Stomach (tissue), 8 donors: ENCODE measurements at regions not wholly inside any gene's neighbourhood (a gene's known extent, or its start where the extent isn't known, plus 50 kb on each side); places are given as distances from the start of the nearest gene placed in this dataset.

ENCODE experiments used
- DNase-seq, 2 donors: peaks; one replicate each; pipeline versions ENCODE4 v3.0.0 to v3.0.0-alpha.2; 2013 to 2019
- H3K27ac ChIP-seq, 5 donors: fragments of 200-600 bp in 4 of 5; sonication (generic) in 4 of 5; one replicate each; pipeline ENCODE4 v1.5.1; 2013 to 2019; ENCODE audit warnings: mild to moderate bottlenecking in 1 of 5, moderate library complexity in 1 of 5
- H3K27me3 ChIP-seq, 3 donors: fragments of 200-600 bp; sonication (generic); one replicate each; pipeline ENCODE4 v1.5.1; 2017 to 2019; ENCODE audit warnings: mixed run types in 1 of 3
- H3K36me3 ChIP-seq, 4 donors: fragments of 200-600 bp; sonication (generic); 1 replicate in 3 of 4; 2 replicates in 1 of 4; pipeline ENCODE4 v1.5.1; 2016 to 2019
- H3K4me1 ChIP-seq, 4 donors: fragments of 200-600 bp; sonication (generic); one replicate each; pipeline ENCODE4 v1.5.1; 2016 to 2019
- H3K4me3 ChIP-seq, 4 donors: fragments of 200-600 bp; sonication (generic) in 3 of 4; one replicate each; pipeline ENCODE4 v1.5.1; 2016 to 2019; ENCODE audit warnings: mild to moderate bottlenecking in 1 of 4
- H3K9me3 ChIP-seq, 4 donors: fragments of 200-600 bp; sonication (generic); one replicate each; pipeline ENCODE4 v1.5.1; 2016 to 2019
- CTCF ChIP-seq, 7 experiments: fragments of 450-650 bp in 4 of 7; fragments of 200-600 bp in 3 of 7; sonication (generic) in 3 of 7; IDR thresholded peaks; one replicate each; pipeline ENCODE4 v1.5.1; 2016 to 2019; ENCODE audit warnings: antibody characterized with exemption in 7 of 7, control low read depth in 2 of 7, mild to moderate bottlenecking in 1 of 7
- EP300 ChIP-seq: sonication (generic); formaldehyde crosslinking; IDR thresholded peaks from one replicate; pipeline ENCODE4 v1.6.1; 2017; ENCODE audit warnings: antibody characterized with exemption
- POLR2A ChIP-seq, 4 donors: fragments of 450-650 bp; IDR thresholded peaks; one replicate each; pipeline ENCODE4 v1.6.1; 2016; ENCODE audit warnings: antibody characterized with exemption in 4 of 4, control low read depth in 2 of 4, mild to moderate bottlenecking in 1 of 4, moderate library complexity in 1 of 4
- POLR2AphosphoS5 ChIP-seq, 3 donors: sonication (generic); formaldehyde crosslinking; IDR thresholded peaks; one replicate each; pipeline ENCODE4 v1.6.1; 2016; ENCODE audit warnings: antibody characterized with exemption in 3 of 3
- WGBS, 5 donors: extraction: QIAGEN DNeasy Blood & Tissue Kit in 3 of 5; methylation state at CpG; one replicate each; pipeline versions ENCODE4 v1.1.5 to v1.1.7; 2013 to 2018; 5-methylcytosine and 5-hydroxymethylcytosine counted together
- intact Hi-C: fragments of 100-400 bp; cut with DNase I; formaldehyde crosslinking; loops from one replicate; pipeline ENCODE4 v1.15.1; 2023; ENCODE audit warnings: low total_unique reads
- donor health status: healthy with polysubstance abuse.
- donor health status: Bipolar disorder and iron deficiency.
- donor health status: healthy.

GRCh38 chr5:62077387-62077786, 228.6 kb upstream of the KIF2A start:
- WGBS, 5 donors: 52 to 96% (median 85%) methylated on average over 4 of the region's 4 CpGs
- intact Hi-C loops: no loop called here
- Histone ChIP-seq H3K9me3 (no peaks in the 10 kb centered on the region), H3K4me3 (no peak overlapping the region), H3K36me3 (no peaks in the 10 kb centered on the region), H3K27ac (no peak overlapping the region), H3K27me3 (no peaks in the 10 kb centered on the region), H3K4me1 (no peaks in the 10 kb centered on the region)
- no peak for DNase-seq
- no peak for TF ChIP-seq CTCF (IDR thresholded peaks at IDR 0.05)
- no peak for TF ChIP-seq POLR2AphosphoS5 (IDR thresholded peaks at IDR 0.05)

GRCh38 chr5:62077823-62078550, 228.0 kb upstream of the KIF2A start:
- TF ChIP-seq POLR2AphosphoS5 (IDR thresholded peaks at IDR 0.05) (no peak), EP300 (no peak), CTCF (IDR thresholded peaks at IDR 0.05) (no peak), POLR2A (IDR thresholded peaks at IDR 0.05) (no peak)
- Histone ChIP-seq H3K36me3 (no peaks in the 10 kb centered on the region), H3K27me3 (no peaks in the 10 kb centered on the region), H3K27ac (no peak overlapping the region), H3K9me3 (no peaks in the 10 kb centered on the region), H3K4me1 (no peaks in the 10 kb centered on the region), H3K4me3 (no peak overlapping the region)
- no peak for DNase-seq
- intact Hi-C loops: no loop called here
- 72 to 76% (median 75%) methylated on average over 9 of the region's 9 CpGs for WGBS, 5 donors

- intact Hi-C loops: no loop called here
- H3K36me3 ChIP-seq: no peaks in the 10 kb centered on the region
- WGBS, 5 donors: 70 to 87% (median 82%) methylated on average over 5 of the region's 5 CpGs
Observed at GRCh38 chr5:62082370-62082801, 223.6 kb upstream of the KIF2A start.

GRCh38 chr5:62083247-62083646, 222.8 kb upstream of the KIF2A start:
- WGBS, 5 donors: 63 to 75% (median 67%) methylated on average over 6 to 7 of the region's 7 CpGs
- intact Hi-C loops: no loop called here
- no peak for DNase-seq

More at GRCh38 chr5:62082370-62082801, 223.6 kb upstream of the KIF2A start:
- Histone ChIP-seq H3K9me3 (no peaks in the 10 kb centered on the region), H3K4me1 (no peaks in the 10 kb centered on the region), H3K27me3 (no peaks in the 10 kb centered on the region), H3K4me3 (no peak overlapping the region), H3K27ac (no peak overlapping the region)
- DNase-seq: no peak
- TF ChIP-seq POLR2AphosphoS5 (IDR thresholded peaks at IDR 0.05): no peak

More at GRCh38 chr5:62083247-62083646, 222.8 kb upstream of the KIF2A start:
- no peak overlapping the region for H3K27ac ChIP-seq
- TF ChIP-seq CTCF (IDR thresholded peaks at IDR 0.05) (no peak), EP300 (no peak), POLR2AphosphoS5 (IDR thresholded peaks at IDR 0.05) (no peak), POLR2A (IDR thresholded peaks at IDR 0.05) (no peak)
- no peaks in the 10 kb centered on the region for H3K27me3 ChIP-seq
- no peaks in the 10 kb centered on the region for H3K4me1 ChIP-seq
- no peak overlapping the region for H3K4me3 ChIP-seq
- H3K36me3 ChIP-seq: no peaks in the 10 kb centered on the region
- no peaks in the 10 kb centered on the region for H3K9me3 ChIP-seq
